K562 (cell line): ENCODE measurements at regions not wholly inside any gene's neighbourhood (a gene's known extent, or its start where the extent isn't known, plus 50 kb on each side); places are given as distances from the start of the nearest gene placed in this dataset.
A peak's percentile ranks its signal among the peaks of the same experiment; 100 is the strongest.

Experiments
- CBFA2T3 ChIP-seq: fragments of 450-650 bp; IDR thresholded peaks from 2 replicates; pipeline ENCODE4 v1.6.1; 2017
- ELF1 ChIP-seq: fragments of 200-800 bp; sonication (Bioruptor generic); IDR thresholded peaks from 2 replicates; pipeline ENCODE4 v1.6.1; 2016; ENCODE audit warnings: missing genetic modification characterization, missing compliant biosample characterization
- FOXP1 ChIP-seq: sonication (generic); formaldehyde crosslinking; IDR thresholded peaks from 2 replicates; pipeline ENCODE4 v1.8.0; 2022; ENCODE audit warnings: mild to moderate bottlenecking, missing genetic modification reagents
- L3MBTL2 ChIP-seq: fragments of 450-650 bp; IDR thresholded peaks from 2 replicates; pipeline ENCODE4 v1.6.1; 2016; ENCODE audit warnings: mild to moderate bottlenecking, moderate library complexity
- MCM3 ChIP-seq: fragments of 450-650 bp; IDR thresholded peaks from 2 replicates; pipeline ENCODE4 v1.6.1; 2016
- MIER1 ChIP-seq: fragments of 450-650 bp; IDR thresholded peaks from 2 replicates; pipeline ENCODE4 v1.6.1; 2016; ENCODE audit warnings: antibody characterized with exemption, mild to moderate bottlenecking, low read depth
- MTA1 ChIP-seq: fragments of 450-650 bp; IDR thresholded peaks from 2 replicates; pipeline ENCODE4 v1.6.1; 2017; ENCODE audit warnings: borderline replicate concordance
- NEUROD1 ChIP-seq: fragments of 150-350 bp; IDR thresholded peaks from 2 replicates; pipeline ENCODE4 v1.6.1; 2014; ENCODE audit warnings: borderline replicate concordance, low read length, low read depth; ENCODE audit not compliant: partially characterized antibody
- NFRKB ChIP-seq: fragments of 450-650 bp; IDR thresholded peaks from 2 replicates; pipeline ENCODE4 v1.6.1; 2016; ENCODE audit warnings: low read depth
- RBM15 ChIP-seq: fragments of 200-400 bp; formaldehyde crosslinking; IDR thresholded peaks from 2 replicates; pipeline ENCODE4 v1.6.1; 2018; ENCODE audit warnings: mild to moderate bottlenecking, low read length, moderate library complexity; ENCODE audit not compliant: insufficient read depth
- SMARCB1 ChIP-seq: IDR thresholded peaks from 2 replicates; pipeline ENCODE4 v1.6.1; 2011; ENCODE audit warnings: improper control_type of control experiment, low read depth; ENCODE audit not compliant: insufficient read length
- TARDBP ChIP-seq: fragments of 450-650 bp; IDR thresholded peaks from 2 replicates; pipeline ENCODE4 v1.6.1; 2016
- ZNF589 ChIP-seq: fragments of 200-800 bp; sonication (Bioruptor generic); IDR thresholded peaks from 2 replicates; pipeline ENCODE4 v1.6.1; 2016; ENCODE audit warnings: low read depth, missing genetic modification characterization, missing compliant biosample characterization
- ZNF778 ChIP-seq: fragments of 450-650 bp; formaldehyde crosslinking; IDR thresholded peaks from 2 replicates; pipeline ENCODE4 v1.4.0; 2020; ENCODE audit warnings: mild to moderate bottlenecking, moderate library complexity
- ZNF79 ChIP-seq: fragments of 250-450 bp; sonication (Bioruptor Pico); IDR thresholded peaks from 2 replicates; pipeline ENCODE4 v1.4.0; 2020; ENCODE audit warnings: low read depth, mild to moderate bottlenecking, moderate library complexity
- TF ChIP-seq, protein P1 (sequence below): sonication (generic); formaldehyde crosslinking; IDR thresholded peaks from 2 replicates; pipeline ENCODE4 v1.8.0; 2022; ENCODE audit warnings: mild to moderate bottlenecking, missing genetic modification reagents
- TF ChIP-seq, protein P2 (sequence below): fragments of 250-450 bp; sonication (Bioruptor Pico); IDR thresholded peaks from 2 replicates; pipeline ENCODE4 v1.4.0; 2020
- TF ChIP-seq, protein P3 (sequence below), 2 experiments: fragments of 450-650 bp; conservative IDR thresholded peaks; 2 replicates each; pipeline ENCODE4 v1.6.1; 2017; ENCODE audit warnings: mild to moderate bottlenecking in 2 of 2, moderate library complexity in 2 of 2
- TF ChIP-seq, protein P4 (sequence below): sonication (generic); formaldehyde crosslinking; IDR thresholded peaks from 2 replicates; pipeline ENCODE4 v1.8.1; 2022; ENCODE audit warnings: missing genetic modification reagents

DNA sequence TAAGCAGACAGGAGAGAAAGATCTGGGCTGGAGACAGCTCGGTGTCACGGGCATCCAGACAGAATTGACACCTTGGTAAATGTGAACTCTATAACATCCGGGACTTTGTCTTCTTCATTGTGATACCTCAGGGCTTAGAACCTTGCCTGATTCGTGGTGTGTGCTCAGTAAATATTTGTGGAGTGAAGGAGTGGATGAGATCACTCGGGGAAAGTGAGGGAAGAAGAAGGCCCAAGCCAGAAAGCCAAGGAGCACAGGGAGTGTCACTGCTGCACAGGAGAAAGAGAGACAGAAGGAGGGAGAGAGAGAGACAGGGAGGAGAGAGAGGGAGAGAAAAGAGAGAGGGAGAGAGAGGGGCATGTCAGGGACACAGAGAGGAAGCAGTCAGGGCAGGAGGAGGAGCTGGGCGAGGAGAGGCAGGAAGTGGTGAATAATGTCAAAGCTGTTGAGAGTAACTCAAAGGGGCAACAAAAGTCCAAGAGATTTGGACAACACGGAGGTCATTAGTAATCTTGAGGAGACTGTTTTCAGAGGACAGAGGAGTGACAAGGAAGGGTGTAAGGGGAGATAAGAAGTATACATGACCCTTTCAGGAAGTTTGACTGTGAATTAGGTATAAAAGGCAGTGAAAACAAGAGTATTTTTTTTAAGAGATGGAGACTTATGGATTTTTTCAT lies 141.6 kb upstream of the MAX start (continued):
- TF ChIP-seq, protein P1, sequence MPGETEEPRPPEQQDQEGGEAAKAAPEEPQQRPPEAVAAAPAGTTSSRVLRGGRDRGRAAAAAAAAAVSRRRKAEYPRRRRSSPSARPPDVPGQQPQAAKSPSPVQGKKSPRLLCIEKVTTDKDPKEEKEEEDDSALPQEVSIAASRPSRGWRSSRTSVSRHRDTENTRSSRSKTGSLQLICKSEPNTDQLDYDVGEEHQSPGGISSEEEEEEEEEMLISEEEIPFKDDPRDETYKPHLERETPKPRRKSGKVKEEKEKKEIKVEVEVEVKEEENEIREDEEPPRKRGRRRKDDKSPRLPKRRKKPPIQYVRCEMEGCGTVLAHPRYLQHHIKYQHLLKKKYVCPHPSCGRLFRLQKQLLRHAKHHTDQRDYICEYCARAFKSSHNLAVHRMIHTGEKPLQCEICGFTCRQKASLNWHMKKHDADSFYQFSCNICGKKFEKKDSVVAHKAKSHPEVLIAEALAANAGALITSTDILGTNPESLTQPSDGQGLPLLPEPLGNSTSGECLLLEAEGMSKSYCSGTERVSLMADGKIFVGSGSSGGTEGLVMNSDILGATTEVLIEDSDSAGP (CRISPR knock-in tag): no peak
- no peak for TF ChIP-seq NEUROD1
- TF ChIP-seq, protein P2, sequence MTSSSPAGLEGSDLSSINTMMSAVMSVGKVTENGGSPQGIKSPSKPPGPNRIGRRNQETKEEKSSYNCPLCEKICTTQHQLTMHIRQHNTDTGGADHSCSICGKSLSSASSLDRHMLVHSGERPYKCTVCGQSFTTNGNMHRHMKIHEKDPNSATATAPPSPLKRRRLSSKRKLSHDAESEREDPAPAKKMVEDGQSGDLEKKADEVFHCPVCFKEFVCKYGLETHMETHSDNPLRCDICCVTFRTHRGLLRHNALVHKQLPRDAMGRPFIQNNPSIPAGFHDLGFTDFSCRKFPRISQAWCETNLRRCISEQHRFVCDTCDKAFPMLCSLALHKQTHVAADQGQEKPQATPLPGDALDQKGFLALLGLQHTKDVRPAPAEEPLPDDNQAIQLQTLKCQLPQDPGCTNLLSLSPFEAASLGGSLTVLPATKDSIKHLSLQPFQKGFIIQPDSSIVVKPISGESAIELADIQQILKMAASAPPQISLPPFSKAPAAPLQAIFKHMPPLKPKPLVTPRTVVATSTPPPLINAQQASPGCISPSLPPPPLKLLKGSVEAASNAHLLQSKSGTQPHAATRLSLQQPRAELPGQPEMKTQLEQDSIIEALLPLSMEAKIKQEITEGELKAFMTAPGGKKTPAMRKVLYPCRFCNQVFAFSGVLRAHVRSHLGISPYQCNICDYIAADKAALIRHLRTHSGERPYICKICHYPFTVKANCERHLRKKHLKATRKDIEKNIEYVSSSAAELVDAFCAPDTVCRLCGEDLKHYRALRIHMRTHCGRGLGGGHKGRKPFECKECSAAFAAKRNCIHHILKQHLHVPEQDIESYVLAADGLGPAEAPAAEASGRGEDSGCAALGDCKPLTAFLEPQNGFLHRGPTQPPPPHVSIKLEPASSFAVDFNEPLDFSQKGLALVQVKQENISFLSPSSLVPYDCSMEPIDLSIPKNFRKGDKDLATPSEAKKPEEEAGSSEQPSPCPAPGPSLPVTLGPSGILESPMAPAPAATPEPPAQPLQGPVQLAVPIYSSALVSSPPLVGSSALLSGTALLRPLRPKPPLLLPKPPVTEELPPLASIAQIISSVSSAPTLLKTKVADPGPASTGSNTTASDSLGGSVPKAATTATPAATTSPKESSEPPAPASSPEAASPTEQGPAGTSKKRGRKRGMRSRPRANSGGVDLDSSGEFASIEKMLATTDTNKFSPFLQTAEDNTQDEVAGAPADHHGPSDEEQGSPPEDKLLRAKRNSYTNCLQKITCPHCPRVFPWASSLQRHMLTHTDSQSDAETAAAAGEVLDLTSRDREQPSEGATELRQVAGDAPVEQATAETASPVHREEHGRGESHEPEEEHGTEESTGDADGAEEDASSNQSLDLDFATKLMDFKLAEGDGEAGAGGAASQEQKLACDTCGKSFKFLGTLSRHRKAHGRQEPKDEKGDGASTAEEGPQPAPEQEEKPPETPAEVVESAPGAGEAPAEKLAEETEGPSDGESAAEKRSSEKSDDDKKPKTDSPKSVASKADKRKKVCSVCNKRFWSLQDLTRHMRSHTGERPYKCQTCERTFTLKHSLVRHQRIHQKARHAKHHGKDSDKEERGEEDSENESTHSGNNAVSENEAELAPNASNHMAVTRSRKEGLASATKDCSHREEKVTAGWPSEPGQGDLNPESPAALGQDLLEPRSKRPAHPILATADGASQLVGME (CRISPR knock-in tag): no peak
- TF ChIP-seq MTA1: 0 out of 2 replicates have a peak, but pooled peaks have one; percentile 45
- 0 out of 2 replicates have a peak, but pooled peaks have one; percentile 11 for TF ChIP-seq L3MBTL2
- TF ChIP-seq RBM15: no peak
- TF ChIP-seq ELF1 (tag): no peak
- no peak for TF ChIP-seq MIER1
- TF ChIP-seq ZNF778 (CRISPR knock-in tag): no peak
- TF ChIP-seq ZNF79 (CRISPR knock-in tag): no peak
- TF ChIP-seq ZNF589 (CRISPR knock-in tag): 0 out of 2 replicates have a peak, but pooled peaks have one; percentile 37
- no peak for TF ChIP-seq FOXP1 (CRISPR knock-in tag)
- TF ChIP-seq NFRKB: peak; percentile 48; the same call in 1 of the 2 replicates
- TF ChIP-seq MCM3: no peak
- TF ChIP-seq, protein P3, sequence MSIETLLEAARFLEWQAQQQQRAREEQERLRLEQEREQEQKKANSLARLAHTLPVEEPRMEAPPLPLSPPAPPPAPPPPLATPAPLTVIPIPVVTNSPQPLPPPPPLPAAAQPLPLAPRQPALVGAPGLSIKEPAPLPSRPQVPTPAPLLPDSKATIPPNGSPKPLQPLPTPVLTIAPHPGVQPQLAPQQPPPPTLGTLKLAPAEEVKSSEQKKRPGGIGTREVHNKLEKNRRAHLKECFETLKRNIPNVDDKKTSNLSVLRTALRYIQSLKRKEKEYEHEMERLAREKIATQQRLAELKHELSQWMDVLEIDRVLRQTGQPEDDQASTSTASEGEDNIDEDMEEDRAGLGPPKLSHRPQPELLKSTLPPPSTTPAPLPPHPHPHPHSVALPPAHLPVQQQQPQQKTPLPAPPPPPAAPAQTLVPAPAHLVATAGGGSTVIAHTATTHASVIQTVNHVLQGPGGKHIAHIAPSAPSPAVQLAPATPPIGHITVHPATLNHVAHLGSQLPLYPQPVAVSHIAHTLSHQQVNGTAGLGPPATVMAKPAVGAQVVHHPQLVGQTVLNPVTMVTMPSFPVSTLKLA (conservative IDR thresholded peaks at IDR 0.05): no peak
- TF ChIP-seq, protein P4, sequence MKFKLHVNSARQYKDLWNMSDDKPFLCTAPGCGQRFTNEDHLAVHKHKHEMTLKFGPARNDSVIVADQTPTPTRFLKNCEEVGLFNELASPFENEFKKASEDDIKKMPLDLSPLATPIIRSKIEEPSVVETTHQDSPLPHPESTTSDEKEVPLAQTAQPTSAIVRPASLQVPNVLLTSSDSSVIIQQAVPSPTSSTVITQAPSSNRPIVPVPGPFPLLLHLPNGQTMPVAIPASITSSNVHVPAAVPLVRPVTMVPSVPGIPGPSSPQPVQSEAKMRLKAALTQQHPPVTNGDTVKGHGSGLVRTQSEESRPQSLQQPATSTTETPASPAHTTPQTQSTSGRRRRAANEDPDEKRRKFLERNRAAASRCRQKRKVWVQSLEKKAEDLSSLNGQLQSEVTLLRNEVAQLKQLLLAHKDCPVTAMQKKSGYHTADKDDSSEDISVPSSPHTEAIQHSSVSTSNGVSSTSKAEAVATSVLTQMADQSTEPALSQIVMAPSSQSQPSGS (CRISPR knock-in tag): no peak
- TF ChIP-seq CBFA2T3: peak; percentile 66
- TF ChIP-seq SMARCB1: no peak
- no peak for TF ChIP-seq TARDBP
